ENCODE measurements at regions not wholly inside any gene's neighbourhood (a gene's known extent, or its start where the extent isn't known, plus 50 kb on each side); places are given as distances from the start of the nearest gene placed in this dataset.

- DNase-seq (ENCODE audit: low spot score): peak; percentile 48
Observed at GRCh38 chr13:50574731-50575130, 268.8 kb downstream of the DLEU7 start.

DNA sequence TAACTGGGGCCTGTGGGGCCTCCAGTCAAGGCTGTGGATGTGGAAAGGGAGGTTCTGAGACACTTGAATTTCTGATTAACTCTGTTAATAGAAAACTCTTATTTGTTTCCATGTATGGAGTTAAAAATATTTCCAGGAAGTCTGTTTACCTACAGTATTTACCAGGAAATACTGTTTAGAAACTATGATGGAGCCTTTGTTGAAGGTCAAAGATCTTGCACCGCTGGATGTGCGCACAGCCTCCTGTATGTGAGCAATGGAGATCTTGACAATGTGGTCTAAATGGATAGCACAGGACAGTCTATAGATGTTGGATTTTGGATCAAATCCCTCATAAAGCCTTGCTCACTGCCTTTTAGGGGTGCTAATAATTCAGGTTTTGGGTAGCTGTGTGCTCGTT, 268.4 kb downstream of the DLEU7 start:
- DNase-seq (ENCODE audit: low spot score): no peak

- no peak for DNase-seq (ENCODE audit: low spot score)
Observed at GRCh38 chr13:50576156-50576555, 267.3 kb downstream of the DLEU7 start.

DNA sequence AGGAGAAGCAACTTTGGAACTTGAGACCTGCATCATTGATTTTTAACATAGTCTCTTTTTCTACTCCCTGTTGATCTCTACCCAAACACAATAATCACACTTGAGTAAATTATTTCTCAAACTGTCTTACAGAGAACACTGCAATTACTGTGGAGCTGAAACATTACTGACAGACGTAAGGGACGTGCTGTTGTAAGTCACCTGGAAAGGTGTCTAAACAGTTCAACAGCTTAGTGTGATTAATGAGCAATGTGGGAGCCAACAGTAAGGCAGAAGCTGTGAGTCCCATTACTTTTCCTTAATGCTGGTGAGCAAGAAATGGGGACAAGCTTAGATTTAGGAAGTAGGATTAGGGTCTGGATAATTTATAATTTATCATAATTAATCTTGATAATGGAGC, 265.7 kb downstream of the DLEU7 start:
- DNase-seq (ENCODE audit: low spot score): no peak

GRCh38 chr13:50580684-50581305, 262.7 kb downstream of the DLEU7 start:
- DNase-seq (ENCODE audit: low spot score): no peak

- no peak for DNase-seq (ENCODE audit: low spot score)
Observed at GRCh38 chr13:50581586-50582196, 261.8 kb downstream of the DLEU7 start.

- no peak for DNase-seq (ENCODE audit: low spot score)
Observed at GRCh38 chr13:50584856-50585580, 258.5 kb downstream of the DLEU7 start.

DNA sequence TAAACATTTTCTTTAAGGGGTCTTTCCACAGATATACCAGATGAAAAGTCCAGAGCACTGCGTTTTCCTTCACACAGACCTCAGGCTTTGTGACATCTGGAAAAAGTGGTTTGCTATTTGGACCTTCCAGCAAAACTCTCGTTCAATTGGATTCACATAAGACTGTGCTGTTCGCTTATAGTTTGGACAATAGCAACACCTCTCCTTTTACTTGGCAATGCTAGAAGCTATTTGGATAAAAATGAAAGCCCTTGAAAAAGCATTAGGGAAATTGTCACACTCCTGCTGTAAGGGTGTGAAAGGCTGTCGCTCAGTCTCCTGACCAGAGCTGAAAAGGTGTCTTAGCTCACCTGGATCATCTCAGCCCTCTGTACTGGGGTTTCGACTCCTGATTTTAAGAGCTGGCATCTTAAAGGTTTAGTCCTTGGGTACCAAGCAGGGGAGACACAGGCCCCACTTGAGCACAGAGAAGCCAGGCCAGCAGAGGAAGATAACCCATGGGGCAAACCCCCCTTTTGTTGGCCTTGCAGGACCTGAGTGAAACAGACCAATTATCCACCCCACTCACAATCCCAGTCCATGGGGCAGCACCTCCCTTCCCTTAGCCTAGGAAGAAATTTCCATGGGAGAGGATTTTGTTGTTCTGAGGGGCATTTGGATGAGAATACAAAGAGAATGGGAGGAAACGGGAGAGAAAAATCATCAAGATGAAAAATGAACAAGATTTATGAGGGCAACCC, 257.6 kb downstream of the DLEU7 start:
- DNase-seq (ENCODE audit: low spot score): no peak

DNA sequence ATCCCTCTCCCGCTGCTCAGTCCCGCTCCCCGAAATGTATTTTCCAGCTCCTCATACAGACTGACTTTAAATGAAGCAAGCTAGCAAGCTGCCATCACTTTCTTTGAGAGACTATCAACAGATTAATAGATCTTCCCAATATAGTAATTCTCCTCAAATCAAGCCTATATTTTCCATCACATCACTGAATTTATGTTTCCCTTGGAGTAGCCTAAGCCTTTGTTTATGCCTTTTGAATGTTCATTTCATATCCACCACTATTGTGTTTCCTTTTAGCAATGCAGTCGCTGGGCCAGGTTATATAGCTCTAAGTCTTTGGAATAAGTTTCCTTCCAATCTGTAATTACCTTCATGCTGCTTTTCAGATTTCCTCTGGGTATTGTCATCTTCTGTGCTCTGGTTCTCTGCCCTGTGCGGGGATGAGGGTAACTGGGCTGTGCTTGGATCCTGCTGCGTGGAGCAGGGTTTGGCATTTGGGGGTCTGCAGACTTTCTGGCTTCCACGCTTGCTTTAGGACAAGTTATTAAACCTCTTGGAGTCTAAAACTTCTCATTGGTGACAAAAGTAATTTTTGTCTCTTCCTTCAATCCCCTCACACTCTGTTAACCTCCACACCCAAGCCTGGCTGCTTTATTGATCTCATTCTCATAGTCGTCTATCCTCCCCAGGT, 256.9 kb downstream of the DLEU7 start:
- no peak for DNase-seq (ENCODE audit: low spot score)

- no peak for DNase-seq (ENCODE audit: low spot score)
Observed at GRCh38 chr13:50587115-50587514, 256.4 kb downstream of the DLEU7 start.

- no peak for DNase-seq (ENCODE audit: low spot score)
Observed at GRCh38 chr13:50587645-50588373, 255.7 kb downstream of the DLEU7 start.

- DNase-seq (ENCODE audit: low spot score): no peak
Observed at GRCh38 chr13:50588491-50589130, 254.9 kb downstream of the DLEU7 start.

- DNase-seq (ENCODE audit: low spot score): peak; percentile 66
Observed at GRCh38 chr13:50589139-50589538, 254.4 kb downstream of the DLEU7 start.

GRCh38 chr13:50589651-50590054, 253.8 kb downstream of the DLEU7 start:
- no peak for DNase-seq (ENCODE audit: low spot score)

GRCh38 chr13:50592412-50593155, 250.9 kb downstream of the DLEU7 start:
- peak; percentile 41 for DNase-seq (ENCODE audit: low spot score)

GRCh38 chr13:50593207-50593606, 250.3 kb downstream of the DLEU7 start:
- no peak for DNase-seq (ENCODE audit: low spot score)

- DNase-seq (ENCODE audit: low spot score): no peak
Observed at GRCh38 chr13:50594276-50595051, 249.0 kb downstream of the DLEU7 start.

GRCh38 chr13:50595196-50595595, 248.3 kb downstream of the DLEU7 start:
- no peak for DNase-seq (ENCODE audit: low spot score)

GRCh38 chr13:50596156-50596555, 247.3 kb downstream of the DLEU7 start:
- no peak for DNase-seq (ENCODE audit: low spot score)
